Breast epithelium (tissue), 3 donors: ENCODE measurements at regions not wholly inside any gene's neighbourhood (a gene's known extent, or its start where the extent isn't known, plus 50 kb on each side); places are given as distances from the start of the nearest gene placed in this dataset.

Experiments
- POLR2A ChIP-seq: fragments of 450-650 bp; IDR thresholded peaks from one replicate; pipeline ENCODE4 v1.6.1; 2016; ENCODE audit warnings: antibody characterized with exemption, mild to moderate bottlenecking, moderate library complexity
- TF ChIP-seq, protein P1 (sequence below), 3 donors: fragments of 450-650 bp; IDR thresholded peaks; one replicate each; pipeline ENCODE4 v1.5.1; 2016 to 2017; ENCODE audit warnings: antibody characterized with exemption in 3 of 3, mild to moderate bottlenecking in 3 of 3, moderate library complexity in 3 of 3

DNA sequence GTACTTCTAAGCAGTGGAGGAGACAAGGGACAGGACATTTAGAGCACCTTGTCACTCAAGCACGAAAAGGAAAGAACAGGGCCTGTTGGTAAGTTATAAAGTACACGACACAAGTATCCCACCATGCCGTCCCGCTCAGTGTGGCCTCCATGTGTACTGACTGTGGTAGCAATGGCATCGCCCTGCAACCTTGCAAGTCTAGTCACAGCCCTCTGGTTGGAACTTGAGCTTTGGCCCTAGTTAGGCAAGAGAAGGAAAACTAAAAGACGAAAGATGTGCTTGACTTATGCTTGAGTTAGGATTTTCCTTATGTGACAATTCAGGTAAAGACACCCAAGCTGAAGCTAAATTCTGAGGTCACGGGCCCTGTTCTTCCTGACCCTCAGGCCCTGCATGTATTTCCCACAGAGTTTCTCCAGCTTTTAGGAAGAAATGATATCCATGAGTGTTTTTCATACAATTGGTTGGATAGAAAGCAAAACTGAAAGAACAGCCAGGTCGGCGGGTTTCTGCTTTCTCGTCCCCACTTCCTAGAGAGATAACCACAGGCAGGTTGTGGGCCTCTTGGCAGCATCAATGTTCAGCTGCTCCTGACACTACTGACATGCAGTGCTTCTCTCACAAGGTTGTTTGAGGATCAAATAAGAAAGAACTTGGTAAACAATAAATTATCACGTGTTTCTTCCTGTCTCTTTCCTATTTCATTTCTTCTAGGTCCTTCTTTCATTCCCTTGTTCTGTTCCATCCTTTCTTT lies 216.2 kb downstream of the IRS2 start:
- TF ChIP-seq POLR2A = no peak
- TF ChIP-seq, protein P1, sequence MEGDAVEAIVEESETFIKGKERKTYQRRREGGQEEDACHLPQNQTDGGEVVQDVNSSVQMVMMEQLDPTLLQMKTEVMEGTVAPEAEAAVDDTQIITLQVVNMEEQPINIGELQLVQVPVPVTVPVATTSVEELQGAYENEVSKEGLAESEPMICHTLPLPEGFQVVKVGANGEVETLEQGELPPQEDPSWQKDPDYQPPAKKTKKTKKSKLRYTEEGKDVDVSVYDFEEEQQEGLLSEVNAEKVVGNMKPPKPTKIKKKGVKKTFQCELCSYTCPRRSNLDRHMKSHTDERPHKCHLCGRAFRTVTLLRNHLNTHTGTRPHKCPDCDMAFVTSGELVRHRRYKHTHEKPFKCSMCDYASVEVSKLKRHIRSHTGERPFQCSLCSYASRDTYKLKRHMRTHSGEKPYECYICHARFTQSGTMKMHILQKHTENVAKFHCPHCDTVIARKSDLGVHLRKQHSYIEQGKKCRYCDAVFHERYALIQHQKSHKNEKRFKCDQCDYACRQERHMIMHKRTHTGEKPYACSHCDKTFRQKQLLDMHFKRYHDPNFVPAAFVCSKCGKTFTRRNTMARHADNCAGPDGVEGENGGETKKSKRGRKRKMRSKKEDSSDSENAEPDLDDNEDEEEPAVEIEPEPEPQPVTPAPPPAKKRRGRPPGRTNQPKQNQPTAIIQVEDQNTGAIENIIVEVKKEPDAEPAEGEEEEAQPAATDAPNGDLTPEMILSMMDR (IDR thresholded peaks at IDR 0.05) = no peak
